Liver (tissue), 8 donors: ENCODE measurements at regions not wholly inside any gene's neighbourhood (a gene's known extent, or its start where the extent isn't known, plus 50 kb on each side); places are given as distances from the start of the nearest gene placed in this dataset.

Source experiments
- DNase-seq: peaks from one replicate; pipeline ENCODE4 v3.0.0-alpha.2; 2017; ENCODE audit warnings: low spot score
- H3K27ac ChIP-seq, 2 donors: one replicate each; pipeline ENCODE4 v1.7.0; 2013; ENCODE audit warnings: inconsistent platforms in 2 of 2, low read length in 2 of 2, control low read depth in 1 of 2, low read depth in 1 of 2, mild to moderate bottlenecking in 1 of 2
- H3K27me3 ChIP-seq, 4 donors: one replicate each; pipeline versions ENCODE4 v1.6.1 to v1.7.0; 2013; ENCODE audit warnings: low read length in 3 of 4, inconsistent platforms in 1 of 4, mild to moderate bottlenecking in 1 of 4, moderate library complexity in 1 of 4; ENCODE audit not compliant: control insufficient read depth in 4 of 4, insufficient read depth in 4 of 4
- H3K36me3 ChIP-seq, 4 donors: one replicate each; pipeline versions ENCODE4 v1.6.1 to v1.7.0; 2013; ENCODE audit warnings: low read length in 3 of 4, mild to moderate bottlenecking in 3 of 4, low read depth in 1 of 4, moderate library complexity in 1 of 4; ENCODE audit not compliant: control insufficient read depth in 4 of 4, insufficient read depth in 3 of 4
- H3K4me1 ChIP-seq, 4 donors: one replicate each; pipeline versions ENCODE4 v1.6.1 to v1.7.0; 2013; ENCODE audit warnings: low read length in 3 of 4, mild to moderate bottlenecking in 3 of 4, moderate library complexity in 1 of 4; ENCODE audit not compliant: control insufficient read depth in 4 of 4, insufficient read depth in 4 of 4
- H3K4me3 ChIP-seq, 3 donors: one replicate each; pipeline versions ENCODE4 v1.6.1 to v1.7.0; 2013; ENCODE audit warnings: low read length in 3 of 3, control low read depth in 1 of 3, low read depth in 1 of 3, mild to moderate bottlenecking in 1 of 3
- H3K9ac ChIP-seq, 2 donors: one replicate each; pipeline ENCODE4 v1.7.0; 2013; ENCODE audit warnings: low read length in 2 of 2, mild to moderate bottlenecking in 2 of 2, moderate library complexity in 2 of 2, control low read depth in 1 of 2, low read depth in 1 of 2
- H3K9me3 ChIP-seq, 4 donors: one replicate each; pipeline versions ENCODE4 v1.6.1 to v1.7.0; 2013; ENCODE audit warnings: low read length in 3 of 4; ENCODE audit not compliant: control insufficient read depth in 4 of 4
- EGR1 ChIP-seq, 2 donors: IDR thresholded peaks; 2 replicates each; pipeline ENCODE4 v1.6.1; 2016 to 2018; ENCODE audit warnings: antibody characterized with exemption in 2 of 2, low read depth in 2 of 2
- FOXA1 ChIP-seq: IDR thresholded peaks from 2 replicates; pipeline ENCODE4 v1.6.1; 2016; ENCODE audit warnings: antibody characterized with exemption
- FOXA2 ChIP-seq: IDR thresholded peaks from 2 replicates; pipeline ENCODE4 v1.6.1; 2016; ENCODE audit warnings: antibody characterized with exemption
- HNF4A ChIP-seq, 2 donors: conservative IDR thresholded peaks; 2 replicates each; pipeline ENCODE4 v1.6.1; 2016; ENCODE audit warnings: antibody characterized with exemption in 2 of 2, mild to moderate bottlenecking in 2 of 2
- HNF4G ChIP-seq: IDR thresholded peaks from 2 replicates; pipeline ENCODE4 v1.6.1; 2016; ENCODE audit warnings: antibody characterized with exemption
- JUND ChIP-seq, 2 donors: IDR thresholded peaks; 2 replicates each; pipeline ENCODE4 v1.6.1; 2016; ENCODE audit warnings: antibody characterized with exemption in 2 of 2
- NR2F2 ChIP-seq: IDR thresholded peaks from 2 replicates; pipeline ENCODE4 v1.6.1; 2016; ENCODE audit warnings: antibody characterized with exemption
- RAD21 ChIP-seq, 2 donors: IDR thresholded peaks; 2 replicates each; pipeline ENCODE4 v1.6.1; 2016; ENCODE audit warnings: antibody characterized with exemption in 2 of 2, mild to moderate bottlenecking in 2 of 2
- SP1 ChIP-seq: IDR thresholded peaks from 2 replicates; pipeline ENCODE4 v1.6.1; 2018; ENCODE audit warnings: antibody characterized with exemption, mild to moderate bottlenecking
- TAF1 ChIP-seq: conservative IDR thresholded peaks from 2 replicates; pipeline ENCODE4 v1.6.1; 2016; ENCODE audit warnings: antibody characterized with exemption, mild to moderate bottlenecking
- YY1 ChIP-seq: IDR thresholded peaks from 2 replicates; pipeline ENCODE4 v1.6.1; 2016; ENCODE audit warnings: antibody characterized with exemption, mild to moderate bottlenecking
- WGBS: extraction: QIAGEN DNeasy Blood & Tissue Kit; methylation state at CpG from one replicate; pipeline ENCODE4 v1.1.7; 2013; 5-methylcytosine and 5-hydroxymethylcytosine counted together
- TF ChIP-seq, protein P1 (sequence below): IDR thresholded peaks from 2 replicates; pipeline ENCODE4 v1.6.1; 2016; ENCODE audit warnings: antibody characterized with exemption
- TF ChIP-seq, protein P2 (sequence below): IDR thresholded peaks from 2 replicates; pipeline ENCODE4 v1.6.1; 2016; ENCODE audit warnings: antibody characterized with exemption
- TF ChIP-seq, protein P3 (sequence below): IDR thresholded peaks from 2 replicates; pipeline ENCODE4 v1.6.1; 2016; ENCODE audit warnings: antibody characterized with exemption, mild to moderate bottlenecking
- TF ChIP-seq, protein P4 (sequence below): fragments of 150-350 bp; IDR thresholded peaks from 2 replicates; pipeline ENCODE4 v1.5.1; 2017; ENCODE audit warnings: improper control_type of control experiment, low read depth, low read length; ENCODE audit not compliant: missing input control
- donor health status: healthy.
- donor health status: healthy.
- donor health status: healthy.
- donor health status: healthy.
- donor health status: healthy.

DNA sequence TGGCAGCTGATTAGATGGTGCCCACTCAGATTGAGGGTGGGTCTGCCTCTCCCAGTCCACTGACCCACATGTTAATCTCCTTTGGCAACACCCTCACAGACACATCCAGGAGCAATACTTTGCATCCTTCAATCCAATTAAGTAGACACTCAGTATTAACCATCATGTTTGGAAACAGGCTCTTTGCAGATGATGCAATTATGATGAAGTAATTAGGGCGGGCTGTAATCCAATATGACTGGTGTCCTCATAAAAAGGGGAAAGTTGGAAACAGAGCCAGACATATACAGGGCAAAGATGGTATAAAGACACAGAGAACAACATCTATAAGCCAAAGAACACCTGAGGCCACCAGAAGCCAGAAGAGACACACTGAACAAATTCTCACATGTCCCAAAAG lies 658.6 kb downstream of the CCSER2 start:
- H3K9ac ChIP-seq, result no peak overlapping the region
- WGBS, result 72% methylated on average over 1 of the region's 1 CpG
- no peaks in the 10 kb centered on the region for H3K27me3 ChIP-seq
- no peaks in the 10 kb centered on the region for H3K36me3 ChIP-seq
- H3K9me3 ChIP-seq, result no peaks in the 10 kb centered on the region
- H3K4me3 ChIP-seq, result no peak overlapping the region
- no peaks in the 10 kb centered on the region for H3K4me1 ChIP-seq
- no peak for DNase-seq
- no peak overlapping the region for H3K27ac ChIP-seq
- TF ChIP-seq HNF4A (conservative IDR thresholded peaks at IDR 0.05), result no peak
- no peak for TF ChIP-seq HNF4G
- TF ChIP-seq JUND (IDR thresholded peaks at IDR 0.05), result no peak
- no peak for TF ChIP-seq RAD21 (IDR thresholded peaks at IDR 0.05)
- TF ChIP-seq FOXA2, result no peak
- TF ChIP-seq, protein P1, sequence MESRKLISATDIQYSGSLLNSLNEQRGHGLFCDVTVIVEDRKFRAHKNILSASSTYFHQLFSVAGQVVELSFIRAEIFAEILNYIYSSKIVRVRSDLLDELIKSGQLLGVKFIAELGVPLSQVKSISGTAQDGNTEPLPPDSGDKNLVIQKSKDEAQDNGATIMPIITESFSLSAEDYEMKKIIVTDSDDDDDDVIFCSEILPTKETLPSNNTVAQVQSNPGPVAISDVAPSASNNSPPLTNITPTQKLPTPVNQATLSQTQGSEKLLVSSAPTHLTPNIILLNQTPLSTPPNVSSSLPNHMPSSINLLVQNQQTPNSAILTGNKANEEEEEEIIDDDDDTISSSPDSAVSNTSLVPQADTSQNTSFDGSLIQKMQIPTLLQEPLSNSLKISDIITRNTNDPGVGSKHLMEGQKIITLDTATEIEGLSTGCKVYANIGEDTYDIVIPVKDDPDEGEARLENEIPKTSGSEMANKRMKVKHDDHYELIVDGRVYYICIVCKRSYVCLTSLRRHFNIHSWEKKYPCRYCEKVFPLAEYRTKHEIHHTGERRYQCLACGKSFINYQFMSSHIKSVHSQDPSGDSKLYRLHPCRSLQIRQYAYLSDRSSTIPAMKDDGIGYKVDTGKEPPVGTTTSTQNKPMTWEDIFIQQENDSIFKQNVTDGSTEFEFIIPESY, result no peak
- TF ChIP-seq, protein P2, sequence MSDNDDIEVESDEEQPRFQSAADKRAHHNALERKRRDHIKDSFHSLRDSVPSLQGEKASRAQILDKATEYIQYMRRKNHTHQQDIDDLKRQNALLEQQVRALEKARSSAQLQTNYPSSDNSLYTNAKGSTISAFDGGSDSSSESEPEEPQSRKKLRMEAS, result no peak
- no peak for TF ChIP-seq SP1
- TF ChIP-seq FOXA1, result no peak
- no peak for TF ChIP-seq YY1
- no peak for TF ChIP-seq TAF1
- TF ChIP-seq EGR1 (IDR thresholded peaks at IDR 0.05; ENCODE audit: low read depth in 2 of 2), result no peak
- TF ChIP-seq NR2F2, result no peak
- TF ChIP-seq, protein P3, sequence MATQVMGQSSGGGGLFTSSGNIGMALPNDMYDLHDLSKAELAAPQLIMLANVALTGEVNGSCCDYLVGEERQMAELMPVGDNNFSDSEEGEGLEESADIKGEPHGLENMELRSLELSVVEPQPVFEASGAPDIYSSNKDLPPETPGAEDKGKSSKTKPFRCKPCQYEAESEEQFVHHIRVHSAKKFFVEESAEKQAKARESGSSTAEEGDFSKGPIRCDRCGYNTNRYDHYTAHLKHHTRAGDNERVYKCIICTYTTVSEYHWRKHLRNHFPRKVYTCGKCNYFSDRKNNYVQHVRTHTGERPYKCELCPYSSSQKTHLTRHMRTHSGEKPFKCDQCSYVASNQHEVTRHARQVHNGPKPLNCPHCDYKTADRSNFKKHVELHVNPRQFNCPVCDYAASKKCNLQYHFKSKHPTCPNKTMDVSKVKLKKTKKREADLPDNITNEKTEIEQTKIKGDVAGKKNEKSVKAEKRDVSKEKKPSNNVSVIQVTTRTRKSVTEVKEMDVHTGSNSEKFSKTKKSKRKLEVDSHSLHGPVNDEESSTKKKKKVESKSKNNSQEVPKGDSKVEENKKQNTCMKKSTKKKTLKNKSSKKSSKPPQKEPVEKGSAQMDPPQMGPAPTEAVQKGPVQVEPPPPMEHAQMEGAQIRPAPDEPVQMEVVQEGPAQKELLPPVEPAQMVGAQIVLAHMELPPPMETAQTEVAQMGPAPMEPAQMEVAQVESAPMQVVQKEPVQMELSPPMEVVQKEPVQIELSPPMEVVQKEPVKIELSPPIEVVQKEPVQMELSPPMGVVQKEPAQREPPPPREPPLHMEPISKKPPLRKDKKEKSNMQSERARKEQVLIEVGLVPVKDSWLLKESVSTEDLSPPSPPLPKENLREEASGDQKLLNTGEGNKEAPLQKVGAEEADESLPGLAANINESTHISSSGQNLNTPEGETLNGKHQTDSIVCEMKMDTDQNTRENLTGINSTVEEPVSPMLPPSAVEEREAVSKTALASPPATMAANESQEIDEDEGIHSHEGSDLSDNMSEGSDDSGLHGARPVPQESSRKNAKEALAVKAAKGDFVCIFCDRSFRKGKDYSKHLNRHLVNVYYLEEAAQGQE, result no peak

DNA sequence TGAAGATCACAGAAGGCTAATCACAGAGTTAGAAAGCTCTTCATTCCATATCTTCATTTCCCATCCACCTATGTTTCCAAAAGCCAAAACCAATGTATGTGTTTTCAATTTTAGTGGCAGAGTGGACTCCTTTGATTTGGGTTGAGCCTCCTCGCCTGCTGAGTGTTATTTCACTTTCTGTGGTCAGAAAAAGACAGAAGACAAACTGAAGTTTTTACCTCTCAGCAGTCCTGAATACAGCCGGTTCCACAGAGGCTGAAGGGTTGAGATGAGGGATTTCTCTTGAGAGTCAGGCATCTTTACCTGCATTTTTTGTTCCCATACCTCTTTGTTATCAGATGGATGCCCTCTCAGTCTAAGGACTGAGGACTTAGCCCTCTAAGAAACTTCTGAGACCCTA lies 659.6 kb downstream of the CCSER2 start:
- Histone ChIP-seq H3K27me3 (no peaks in the 10 kb centered on the region), H3K27ac (no peak overlapping the region), H3K4me3 (no peak overlapping the region), H3K9ac (no peak overlapping the region), H3K9me3 (no peaks in the 10 kb centered on the region), H3K4me1 (no peaks in the 10 kb centered on the region), H3K36me3 (no peaks in the 10 kb centered on the region)
- TF ChIP-seq JUND (IDR thresholded peaks at IDR 0.05), result no peak
- TF ChIP-seq FOXA1, result no peak
- TF ChIP-seq YY1, result no peak
- 77% methylated on average over 2 of the region's 2 CpGs for WGBS
- DNase-seq, result no peak

DNA sequence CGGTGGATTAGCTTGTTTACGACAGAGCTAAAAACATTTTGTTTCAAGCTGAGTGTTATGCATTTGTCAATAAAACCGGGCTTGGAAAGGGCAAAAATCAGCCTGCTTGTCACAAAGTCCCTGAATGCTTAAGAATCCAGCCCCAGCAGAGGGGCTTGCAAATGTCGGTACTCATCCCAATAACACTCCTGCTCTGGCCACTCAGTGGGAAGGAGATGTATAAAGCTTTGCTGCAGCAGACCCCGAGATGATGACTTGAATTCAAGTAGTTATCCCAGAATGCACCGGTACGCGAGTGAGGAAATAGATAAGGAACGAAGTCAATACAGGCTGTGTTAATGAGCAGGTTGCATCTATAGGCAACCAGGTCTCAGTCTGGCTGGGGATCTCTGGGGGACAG lies 662.3 kb downstream of the CCSER2 start:
- H3K9me3 ChIP-seq, result no peaks in the 10 kb centered on the region
- H3K4me3 ChIP-seq, result no peak overlapping the region
- H3K27ac ChIP-seq, result no peak overlapping the region
- 42% methylated on average over 9 of the region's 9 CpGs for WGBS
- H3K27me3 ChIP-seq, result no peaks in the 10 kb centered on the region
- no peak overlapping the region for H3K9ac ChIP-seq
- no peak for DNase-seq
- H3K36me3 ChIP-seq, result no peaks in the 10 kb centered on the region
- no peaks in the 10 kb centered on the region for H3K4me1 ChIP-seq
- TF ChIP-seq, protein P1, result no peak
- TF ChIP-seq, protein P3, result no peak
- TF ChIP-seq YY1 (no peak), SP1 (no peak), JUND (IDR thresholded peaks at IDR 0.05) (no peak), EGR1 (IDR thresholded peaks at IDR 0.05; ENCODE audit: low read depth in 2 of 2) (no peak), HNF4A (conservative IDR thresholded peaks at IDR 0.05) (no peak), NR2F2 (no peak)
- TF ChIP-seq, protein P4, sequence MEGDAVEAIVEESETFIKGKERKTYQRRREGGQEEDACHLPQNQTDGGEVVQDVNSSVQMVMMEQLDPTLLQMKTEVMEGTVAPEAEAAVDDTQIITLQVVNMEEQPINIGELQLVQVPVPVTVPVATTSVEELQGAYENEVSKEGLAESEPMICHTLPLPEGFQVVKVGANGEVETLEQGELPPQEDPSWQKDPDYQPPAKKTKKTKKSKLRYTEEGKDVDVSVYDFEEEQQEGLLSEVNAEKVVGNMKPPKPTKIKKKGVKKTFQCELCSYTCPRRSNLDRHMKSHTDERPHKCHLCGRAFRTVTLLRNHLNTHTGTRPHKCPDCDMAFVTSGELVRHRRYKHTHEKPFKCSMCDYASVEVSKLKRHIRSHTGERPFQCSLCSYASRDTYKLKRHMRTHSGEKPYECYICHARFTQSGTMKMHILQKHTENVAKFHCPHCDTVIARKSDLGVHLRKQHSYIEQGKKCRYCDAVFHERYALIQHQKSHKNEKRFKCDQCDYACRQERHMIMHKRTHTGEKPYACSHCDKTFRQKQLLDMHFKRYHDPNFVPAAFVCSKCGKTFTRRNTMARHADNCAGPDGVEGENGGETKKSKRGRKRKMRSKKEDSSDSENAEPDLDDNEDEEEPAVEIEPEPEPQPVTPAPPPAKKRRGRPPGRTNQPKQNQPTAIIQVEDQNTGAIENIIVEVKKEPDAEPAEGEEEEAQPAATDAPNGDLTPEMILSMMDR, result no peak
